Astrocyte of the spinal cord (primary cell): ENCODE measurements at regions not wholly inside any gene's neighbourhood (a gene's known extent, or its start where the extent isn't known, plus 50 kb on each side); places are given as distances from the start of the nearest gene placed in this dataset.

Experiments
- DNase-seq: peaks from one replicate; pipeline ENCODE4 v3.0.0; 2011; ENCODE audit warnings: low read depth, low spot score
- H3K4me3 ChIP-seq: 2 replicates; pipeline ENCODE4 v1.5.1; 2011; ENCODE audit warnings: low read depth, mild to moderate bottlenecking, low read length, moderate library complexity
- CTCF ChIP-seq: IDR thresholded peaks from 2 replicates; pipeline ENCODE4 v1.5.1; 2012; ENCODE audit warnings: low read depth, mild to moderate bottlenecking, low read length, inconsistent platforms
- in situ Hi-C: cut with HindIII; loops from 2 replicates; pipeline ENCODE4 v1.10.0; 2017; ENCODE audit warnings: low sequenced_read_pairs

GRCh38 chr1:58340185-58340584, 206.3 kb downstream of the OMA1 start:
- DNase-seq, result no peak
- no peak for TF ChIP-seq CTCF
- in situ Hi-C loops, result no loop called here
- no peak overlapping the region for H3K4me3 ChIP-seq

GRCh38 chr1:58338081-58338480, 208.4 kb downstream of the OMA1 start:
- no peak for DNase-seq
- TF ChIP-seq CTCF, result no peak
- in situ Hi-C loops, result no loop called here
- H3K4me3 ChIP-seq, result no peak overlapping the region

- H3K4me3 ChIP-seq, result no peak overlapping the region
- TF ChIP-seq CTCF, result no peak
- in situ Hi-C loops, result no loop called here
- no peak for DNase-seq
Observed at GRCh38 chr1:58333511-58333910, 213.0 kb downstream of the OMA1 start.

GRCh38 chr1:58331156-58331555, 215.4 kb downstream of the OMA1 start:
- DNase-seq, result no peak
- H3K4me3 ChIP-seq, result no peak overlapping the region
- in situ Hi-C loops, result no loop called here
- TF ChIP-seq CTCF, result no peak

- TF ChIP-seq CTCF, result no peak
- DNase-seq, result no peak
Observed at GRCh38 chr1:58325866-58326265, 220.7 kb downstream of the OMA1 start.

GRCh38 chr1:58324558-58324957, 222.0 kb downstream of the OMA1 start:
- H3K4me3 ChIP-seq, result no peak overlapping the region
- in situ Hi-C loops, result no loop called here
- TF ChIP-seq CTCF, result no peak
- DNase-seq, result no peak

More at GRCh38 chr1:58325866-58326265, 220.7 kb downstream of the OMA1 start:
- no peak overlapping the region for H3K4me3 ChIP-seq
- in situ Hi-C loops, result no loop called here
